GM19023 (cell line): ENCODE measurements at regions not wholly inside any gene's neighbourhood (a gene's known extent, or its start where the extent isn't known, plus 50 kb on each side); places are given as distances from the start of the nearest gene placed in this dataset.
"Not testable (repeated sequence)": the region's sequence is repeated elsewhere in the genome, so short reads cannot be mapped to it uniquely, and the experiment has no call there.

Source experiments
- ATAC-seq: cut with Tn5 transposase; IDR thresholded peaks from one replicate; pipeline ENCODE4 v1.9.1; 2021; ENCODE audit warnings: mild to moderate bottlenecking, moderate library complexity; ENCODE audit not compliant: unreplicated experiment

DNA sequence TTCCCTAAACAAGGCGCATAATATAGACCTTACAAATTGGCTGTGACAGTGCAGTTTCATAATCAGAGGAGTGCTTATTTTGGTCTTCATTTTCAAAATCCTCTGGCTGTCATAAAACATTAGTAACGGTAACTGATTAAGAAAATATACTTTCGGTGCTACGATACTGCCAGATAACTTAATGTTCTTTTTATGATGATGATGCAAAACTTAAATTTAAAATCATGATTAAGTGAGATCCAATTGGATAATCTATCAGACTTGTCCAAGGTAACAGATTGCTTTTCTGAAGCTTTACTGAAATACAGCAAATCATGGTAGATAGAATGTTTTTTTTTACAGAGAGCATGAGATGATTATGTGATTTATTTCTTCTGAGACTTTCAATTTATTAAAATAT lies 364.2 kb upstream of the CNTN3 start:
- ATAC-seq = no peak

DNA sequence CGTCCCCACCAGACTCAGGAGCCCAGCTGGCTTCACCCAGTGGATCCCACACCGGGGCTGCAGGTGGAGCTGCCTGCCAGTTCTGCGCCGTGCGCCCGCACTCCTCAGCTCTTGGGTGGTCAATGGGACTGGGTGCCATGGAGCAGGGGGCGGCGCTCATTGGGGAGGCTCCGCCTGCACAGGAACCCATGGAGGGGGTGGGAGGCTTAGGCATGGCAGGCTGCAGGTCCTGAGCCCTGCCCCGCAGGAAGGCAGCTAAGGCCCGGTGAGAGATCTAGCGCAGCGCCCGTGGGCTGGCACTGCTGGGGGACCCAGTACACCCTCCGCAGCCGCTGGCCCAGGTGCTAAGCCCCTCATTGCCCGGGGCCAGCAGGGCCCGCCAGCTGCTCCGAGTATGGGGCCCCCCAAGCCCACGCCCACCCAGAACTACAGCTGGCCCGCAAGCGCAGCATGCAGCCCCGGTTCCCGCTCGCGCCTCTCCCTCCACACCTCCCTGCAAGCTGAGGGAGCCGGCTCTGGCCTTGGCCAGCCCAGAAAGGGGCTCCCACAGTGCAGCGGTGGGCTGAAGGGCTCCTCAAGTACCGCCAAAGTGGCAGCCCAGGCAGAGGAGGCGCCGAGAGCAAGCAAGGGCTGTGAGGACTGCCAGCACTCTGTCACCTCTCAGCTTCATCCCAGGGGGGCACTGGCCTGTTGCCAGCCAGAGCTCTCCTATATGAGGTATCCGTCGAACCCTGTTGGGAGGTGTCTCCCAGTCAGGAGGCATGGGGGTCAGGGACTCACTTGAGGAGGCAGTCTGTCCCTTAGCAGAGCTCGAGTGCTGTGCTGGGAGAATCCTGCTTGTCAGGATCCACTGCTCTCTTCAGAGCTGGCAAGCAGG lies 370.8 kb upstream of the CNTN3 start:
- ATAC-seq = not testable (repeated sequence)

DNA sequence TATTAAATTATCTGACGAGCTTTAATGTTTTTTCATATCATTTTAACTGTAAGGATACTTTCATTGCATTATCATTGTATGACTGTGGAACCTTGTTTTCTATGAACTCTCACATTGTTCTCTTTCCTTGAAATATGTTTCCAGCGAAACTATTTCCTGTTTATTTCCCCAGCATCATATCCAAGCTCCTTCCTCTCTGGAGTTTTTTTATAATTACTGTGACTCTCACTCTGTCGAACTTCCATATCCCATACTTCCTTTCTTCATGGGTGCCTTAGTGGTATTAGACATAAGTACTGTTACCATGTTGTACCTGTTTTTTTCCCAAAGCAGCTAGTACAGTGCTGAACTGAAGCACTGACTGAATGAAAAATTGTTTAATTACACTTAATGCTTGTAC lies 373.6 kb upstream of the CNTN3 start:
- ATAC-seq = no peak

DNA sequence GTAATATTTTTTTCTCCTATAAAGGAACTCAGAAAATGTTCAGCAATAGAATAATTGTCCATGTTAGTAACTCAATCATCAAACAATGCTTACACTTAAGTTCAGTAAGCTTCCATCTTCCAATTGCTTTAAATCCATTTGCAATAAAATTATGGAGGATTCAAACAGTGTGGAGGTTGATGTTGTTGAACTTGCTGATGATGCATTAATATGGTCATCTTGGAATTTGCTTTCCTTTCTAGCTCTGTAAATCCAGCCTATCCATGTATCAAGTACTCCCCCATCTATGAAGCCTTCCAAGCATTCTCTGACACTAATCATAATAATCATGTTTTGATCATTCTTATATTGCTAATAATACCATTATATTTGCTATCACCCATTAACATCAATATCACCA lies 378.4 kb upstream of the CNTN3 start:
- ATAC-seq = no peak

DNA sequence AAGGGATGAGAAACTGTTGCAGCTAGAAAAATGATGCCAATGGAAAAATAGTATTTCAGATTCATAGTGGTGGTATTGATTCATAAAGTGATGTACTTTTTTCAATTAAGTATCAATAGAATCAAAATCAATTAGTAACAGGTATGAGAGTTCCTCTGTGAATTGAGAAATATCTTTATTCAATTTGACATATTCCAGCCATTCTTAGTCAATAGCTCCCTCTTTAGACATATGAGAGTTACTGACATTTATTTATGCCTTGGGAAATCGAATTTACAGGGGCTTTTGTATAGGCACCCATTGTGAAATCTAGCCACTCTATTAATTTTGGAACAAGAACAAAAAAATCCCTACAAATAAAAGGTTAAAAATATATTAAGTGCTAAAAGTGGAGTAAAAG lies 386.9 kb upstream of the CNTN3 start:
- no peak for ATAC-seq

DNA sequence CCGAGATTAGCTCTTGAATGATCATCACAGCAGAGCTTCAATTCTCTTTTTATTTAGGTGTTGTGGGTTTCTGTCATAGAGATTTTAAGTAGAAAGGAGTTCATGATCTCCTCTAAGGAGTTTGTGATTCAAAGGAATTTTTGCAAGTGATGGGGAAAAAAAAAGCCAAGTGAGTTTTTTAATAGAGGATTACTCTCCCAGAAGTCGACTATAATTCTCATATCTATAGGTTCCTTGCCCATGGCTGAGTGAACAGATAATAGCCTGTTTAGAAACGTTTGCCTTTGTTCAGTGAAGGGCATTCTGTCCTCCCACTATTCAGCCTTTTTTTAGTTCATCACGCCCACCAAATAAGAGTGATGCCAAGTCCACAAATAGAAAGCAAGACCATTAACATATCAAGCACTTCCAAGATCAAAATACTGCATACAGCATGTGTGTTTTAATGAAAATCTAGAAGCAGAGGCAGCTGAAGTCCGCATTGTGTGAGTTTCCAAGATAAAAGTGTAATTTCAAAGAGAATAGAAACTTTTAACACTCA lies 398.4 kb upstream of the CNTN3 start:
- ATAC-seq = no peak

DNA sequence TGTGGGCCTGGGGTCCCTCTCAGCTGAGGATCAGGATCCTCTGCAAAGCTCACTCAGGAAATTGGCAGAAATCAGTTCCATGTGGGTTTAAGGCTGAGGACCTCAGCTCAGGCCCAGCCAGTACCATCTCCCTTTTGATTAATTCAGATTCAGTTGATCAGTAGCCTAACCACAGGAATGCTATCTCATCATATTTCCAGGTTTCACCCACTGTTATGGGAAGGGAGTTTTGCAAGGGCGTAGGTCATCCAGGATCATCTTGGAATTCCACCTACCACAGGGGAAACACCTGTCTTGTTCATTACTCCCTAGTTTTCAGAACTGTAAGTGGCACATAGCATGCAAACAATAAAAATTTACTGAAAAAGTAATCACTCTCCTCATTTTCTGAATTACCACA lies 399.5 kb upstream of the CNTN3 start:
- ATAC-seq = no peak

DNA sequence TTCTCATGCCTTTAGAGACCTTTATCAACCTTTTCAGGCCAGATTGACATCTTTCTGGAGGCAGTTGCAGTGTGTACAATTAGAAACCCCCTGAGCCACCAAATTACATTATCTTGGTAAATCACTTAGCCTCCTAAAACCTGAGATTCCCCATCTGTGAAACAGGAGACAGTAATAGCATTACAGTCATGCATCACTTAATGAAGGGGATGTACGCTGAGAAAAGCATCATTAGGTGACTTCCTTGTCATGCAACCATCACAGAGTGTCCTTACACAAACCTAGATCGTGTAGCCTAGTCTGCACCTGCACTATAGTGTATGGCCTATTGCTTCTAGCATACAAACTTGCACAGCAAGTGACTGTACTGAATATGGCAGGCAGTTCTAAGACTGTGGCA lies 400.8 kb upstream of the CNTN3 start:
- ATAC-seq = no peak

DNA sequence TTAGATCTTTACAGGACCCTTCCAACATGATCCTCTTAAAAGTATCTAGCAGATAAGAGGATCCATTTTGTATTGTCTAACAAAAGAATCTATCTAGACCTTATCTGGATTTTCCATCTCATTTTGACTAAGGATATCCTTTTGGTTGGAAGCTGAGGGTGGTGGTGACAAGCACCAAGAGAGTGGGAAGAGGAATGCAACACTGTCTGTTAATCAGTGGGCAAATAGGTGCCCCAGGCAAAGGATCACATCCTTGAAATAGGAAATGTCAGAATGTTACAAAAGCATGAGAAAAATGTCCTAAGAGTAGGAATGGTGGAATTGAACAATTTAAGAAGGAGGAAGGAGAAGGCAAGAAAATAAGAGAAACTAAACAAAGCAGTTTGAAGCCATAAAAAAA lies 420.7 kb upstream of the CNTN3 start:
- ATAC-seq = no peak

DNA sequence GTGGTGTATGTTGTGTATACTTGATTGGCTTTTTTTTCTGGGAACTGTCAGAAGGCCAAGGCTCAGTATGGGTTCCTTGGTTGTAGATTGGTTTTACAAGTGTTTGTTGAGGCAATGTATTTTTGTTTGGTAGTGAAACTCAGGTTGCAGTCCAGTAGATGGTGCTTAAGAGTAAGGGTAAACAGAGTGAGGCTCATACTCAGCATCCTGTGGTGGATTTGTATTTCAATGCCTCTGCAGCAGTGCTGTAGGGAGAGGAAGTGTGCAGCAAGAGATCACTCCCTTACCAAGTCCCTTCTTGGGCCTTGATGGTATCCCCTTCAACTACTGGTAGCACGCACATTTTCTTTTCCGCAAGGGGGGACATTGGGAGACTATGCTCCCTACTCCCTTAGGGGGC lies 428.5 kb upstream of the CNTN3 start:
- ATAC-seq = no peak

DNA sequence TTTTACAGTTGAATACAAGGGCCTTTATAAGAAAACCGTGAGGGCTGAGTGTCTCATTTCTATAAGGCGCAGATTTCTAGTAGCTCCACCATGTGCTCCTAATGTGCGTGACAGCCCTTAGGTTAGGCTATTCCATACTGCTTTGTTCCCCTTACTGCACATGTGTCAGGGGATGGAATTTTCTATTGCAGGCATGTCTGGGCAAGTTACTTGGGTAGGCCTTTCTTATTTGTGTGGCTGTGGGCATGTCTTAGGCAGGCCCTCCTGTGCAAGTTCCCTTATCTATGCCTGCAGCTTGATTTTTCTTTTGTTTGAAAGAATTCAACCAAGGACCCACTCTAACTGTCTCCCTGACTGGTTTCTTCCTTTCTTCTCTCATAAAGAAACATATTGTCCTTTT lies 434.2 kb upstream of the CNTN3 start:
- ATAC-seq = no peak

DNA sequence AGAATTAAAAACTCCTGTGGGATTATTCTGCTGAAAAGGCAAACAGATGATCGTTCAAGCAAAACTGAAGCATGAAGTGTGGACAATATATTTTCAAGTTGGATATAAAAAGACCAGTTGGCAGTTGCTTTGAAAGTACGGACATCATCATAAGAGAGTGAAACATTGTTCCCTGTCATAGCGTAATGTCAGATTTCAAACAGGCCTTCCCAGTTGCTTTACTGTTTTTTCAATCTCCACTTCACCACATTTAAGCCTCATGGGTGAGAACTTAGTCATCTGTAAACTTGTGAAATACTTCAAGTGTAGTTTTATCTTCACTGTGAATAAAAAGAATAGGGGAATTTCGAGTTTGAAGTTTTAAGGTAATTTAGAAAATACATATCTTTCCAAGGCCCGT lies 435.1 kb upstream of the CNTN3 start:
- no peak for ATAC-seq

DNA sequence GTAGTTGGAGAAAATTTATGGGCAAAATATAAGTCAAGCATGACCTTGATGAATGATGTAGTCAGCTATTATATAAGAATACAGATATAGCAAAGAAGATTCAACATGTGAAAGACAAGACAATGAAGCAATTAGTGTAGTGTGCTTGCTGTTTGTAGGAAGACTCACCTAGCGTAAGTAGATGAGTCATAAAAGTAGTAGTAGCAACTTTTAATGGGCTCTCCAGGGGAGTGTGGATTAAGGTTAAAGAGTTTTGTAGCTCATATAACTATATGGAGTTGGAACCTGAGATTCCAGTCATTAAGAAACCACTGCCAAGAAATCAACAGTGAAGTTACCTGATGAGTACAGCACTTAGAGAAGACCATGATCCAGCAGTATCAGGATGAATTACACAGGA lies 444.7 kb upstream of the CNTN3 start:
- ATAC-seq = no peak

DNA sequence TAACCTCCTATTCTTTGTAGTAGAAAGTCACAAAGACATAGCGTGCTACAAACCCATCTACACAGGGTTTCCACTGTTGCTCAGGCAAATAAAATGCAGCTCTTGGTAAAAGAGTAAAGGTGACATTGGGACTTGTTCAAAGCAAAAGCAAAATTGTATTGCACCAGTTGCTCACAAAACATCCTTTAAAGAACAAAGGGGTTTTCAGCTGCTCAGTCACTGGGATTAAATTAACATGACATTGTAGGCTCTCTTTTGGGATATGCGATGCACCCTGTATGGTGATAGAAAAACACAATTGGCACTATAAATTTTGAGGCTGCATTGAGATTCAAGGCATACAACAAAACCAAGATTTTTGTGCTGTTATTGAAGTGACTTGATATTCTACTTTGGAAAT lies 447.3 kb upstream of the CNTN3 start:
- no peak for ATAC-seq

DNA sequence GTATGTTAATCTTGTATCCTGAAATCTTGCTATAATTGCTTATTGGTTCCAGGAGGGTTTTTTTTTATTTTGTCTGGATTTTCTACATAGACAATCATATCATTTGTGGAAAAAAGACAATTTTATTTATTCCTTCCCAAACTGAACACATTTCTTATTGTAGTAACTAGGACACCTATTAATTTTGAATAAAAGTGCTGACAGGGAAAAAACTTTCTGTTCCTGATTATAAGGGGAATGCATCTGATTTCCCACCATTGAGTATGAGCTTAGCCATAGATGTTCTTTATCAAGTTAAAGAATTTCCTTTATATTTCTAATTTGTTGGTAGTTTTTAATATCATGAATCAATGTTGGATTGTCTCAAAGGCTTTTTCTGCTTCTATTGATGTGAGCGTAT lies 460.7 kb upstream of the CNTN3 start:
- ATAC-seq = no peak

DNA sequence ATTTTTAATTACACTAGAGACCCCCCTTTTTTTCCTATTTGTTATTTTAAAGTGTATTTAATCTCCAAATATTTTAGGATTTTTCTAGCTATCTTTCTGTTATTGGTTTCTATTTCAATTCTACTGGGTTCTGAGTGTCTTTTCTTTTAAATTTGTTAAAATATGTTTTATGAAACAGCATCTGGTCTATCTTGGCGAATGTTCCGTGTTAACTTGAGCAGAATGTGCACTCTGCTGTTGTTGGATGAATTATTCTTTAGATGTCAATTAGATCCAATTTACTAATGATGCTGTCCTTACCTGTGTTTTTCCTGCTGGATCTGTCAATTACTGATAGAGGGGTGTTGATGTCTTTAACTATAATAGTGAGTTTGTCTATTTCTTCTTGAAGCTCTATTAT lies 462.0 kb upstream of the CNTN3 start:
- ATAC-seq = no peak

DNA sequence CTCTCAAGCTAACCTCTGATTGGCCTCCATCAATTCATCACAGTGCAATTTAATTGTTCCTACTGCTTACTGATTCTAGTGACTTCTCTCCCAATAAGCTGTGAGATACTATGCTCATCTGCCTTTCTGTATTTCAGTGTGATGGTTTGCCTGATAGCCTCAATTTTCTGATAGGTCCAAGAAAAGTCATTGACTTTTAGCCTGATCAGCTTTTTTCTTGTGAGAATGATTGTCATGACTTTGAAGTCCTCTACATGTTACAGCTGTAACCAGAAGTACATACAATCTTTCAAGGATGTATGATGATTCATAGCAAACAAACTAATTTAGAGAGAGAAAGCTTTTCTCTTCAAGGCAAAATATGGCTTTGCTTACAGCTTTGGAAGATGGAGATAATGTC lies 463.8 kb upstream of the CNTN3 start:
- ATAC-seq = no peak

DNA sequence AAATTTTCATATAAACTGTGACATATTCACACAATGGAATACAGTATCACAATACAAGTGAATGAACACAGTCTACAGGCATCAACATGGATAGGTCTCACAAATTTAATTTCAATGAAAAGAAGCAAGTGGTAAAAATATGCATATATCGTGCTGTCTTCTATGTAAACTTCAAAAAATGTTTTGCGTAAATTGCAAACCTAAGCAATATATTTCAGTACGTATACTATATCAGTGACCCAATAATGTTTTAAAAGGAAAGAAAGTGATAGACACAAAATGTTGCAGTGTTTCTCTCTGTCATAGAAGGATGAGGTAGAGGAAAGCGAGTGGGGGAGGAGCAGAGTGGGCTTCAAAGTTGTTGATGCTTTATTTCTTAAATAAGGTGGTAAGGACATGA lies 468.4 kb upstream of the CNTN3 start:
- no peak for ATAC-seq

DNA sequence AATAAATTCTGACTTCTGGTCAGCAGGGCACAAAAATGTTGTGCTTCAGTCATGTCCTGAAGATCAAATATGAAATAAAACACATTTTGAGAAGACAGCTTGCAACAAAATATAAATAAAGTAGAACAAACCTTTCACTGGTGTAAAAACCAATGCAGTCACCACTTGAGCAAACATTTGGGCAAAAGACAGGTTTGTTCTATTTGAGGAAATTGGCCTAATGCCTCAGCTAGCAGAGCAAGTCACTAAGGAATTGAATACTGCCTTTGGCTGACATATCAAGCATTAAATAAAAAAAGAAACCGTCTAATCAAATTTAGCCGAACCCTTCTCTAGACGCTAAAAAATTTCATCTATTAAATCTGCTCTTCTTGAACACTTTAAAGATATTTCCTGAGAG lies 475.4 kb upstream of the CNTN3 start:
- no peak for ATAC-seq

DNA sequence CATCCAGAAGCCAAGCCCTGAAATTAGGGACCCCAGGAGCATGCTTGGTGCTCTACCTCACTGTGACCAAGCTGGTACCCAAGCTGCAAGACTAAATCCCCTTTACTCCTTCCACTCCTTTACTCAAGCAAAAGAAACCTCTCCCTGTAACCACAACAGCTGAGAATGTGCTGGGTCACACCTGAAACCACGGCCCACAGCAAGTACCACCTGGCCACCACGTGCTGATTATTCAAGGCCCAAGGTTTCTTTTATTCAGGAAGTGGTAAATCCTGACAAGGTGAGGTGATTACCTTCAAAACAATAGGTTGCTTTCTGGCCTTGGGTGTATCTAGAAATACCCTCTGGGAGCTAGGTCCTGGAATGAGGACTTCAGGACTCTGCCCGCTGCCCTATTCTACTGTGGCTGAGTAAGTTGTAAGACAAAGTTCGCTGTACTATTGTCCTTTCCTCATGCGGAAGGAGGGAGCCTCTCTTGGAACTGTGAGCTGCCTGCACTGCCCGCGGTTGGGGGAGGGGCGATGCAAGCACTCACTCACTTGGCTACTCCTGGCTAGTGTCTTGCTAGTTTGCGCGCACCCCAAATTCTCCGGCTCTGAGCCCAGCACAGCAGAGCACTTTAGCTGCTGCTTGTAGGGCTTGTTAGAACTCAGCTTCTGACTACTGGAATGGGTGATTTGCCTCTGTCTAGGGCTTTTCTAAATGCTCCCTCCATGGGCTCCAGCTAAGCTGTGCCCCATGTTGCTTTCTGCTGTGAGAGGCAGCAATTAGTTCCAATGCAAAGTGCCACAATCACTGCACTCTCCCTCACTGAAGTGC lies 487.1 kb upstream of the CNTN3 start:
- ATAC-seq = no peak

DNA sequence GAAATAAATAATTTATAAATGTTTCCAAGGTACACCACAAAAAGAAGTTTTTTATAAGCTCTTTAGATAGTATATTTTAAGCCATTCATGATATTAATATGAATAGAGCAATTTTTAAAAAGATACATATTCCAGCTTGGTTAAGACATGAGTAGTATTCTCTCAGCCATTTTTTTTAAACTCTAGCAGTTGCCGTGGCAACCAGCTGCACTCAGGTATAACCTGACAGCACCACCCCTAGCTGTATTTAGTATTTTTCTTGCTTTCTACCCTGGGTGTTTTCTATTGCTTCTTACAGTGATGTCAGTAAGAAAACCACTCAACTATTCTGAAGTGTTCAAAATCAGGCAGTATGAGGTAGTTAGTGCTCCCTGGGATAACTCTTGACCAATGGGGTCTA lies 496.3 kb upstream of the CNTN3 start:
- ATAC-seq = no peak

DNA sequence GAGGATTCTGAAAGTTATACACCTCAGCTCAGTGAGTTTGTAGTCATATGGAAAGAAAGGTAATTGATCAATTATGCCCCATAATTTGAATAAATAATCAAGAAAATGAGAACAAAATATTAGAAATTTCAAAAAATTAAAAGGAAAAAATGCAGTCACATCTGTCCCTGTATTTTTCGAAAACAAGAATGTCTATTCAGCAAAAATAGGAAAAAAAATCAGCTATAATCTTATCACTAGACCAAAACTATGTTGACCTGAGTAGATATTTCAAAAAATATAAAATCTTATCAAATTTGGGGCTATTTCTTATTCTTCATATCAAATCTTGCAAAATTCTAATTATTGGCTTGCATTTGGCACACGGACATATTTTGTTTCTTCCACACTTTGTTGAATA lies 501.2 kb upstream of the CNTN3 start:
- ATAC-seq = no peak
